OCI-LY3 (cell line): ENCODE measurements at regions not wholly inside any gene's neighbourhood (a gene's known extent, or its start where the extent isn't known, plus 50 kb on each side); places are given as distances from the start of the nearest gene placed in this dataset.
A peak's percentile ranks its signal among the peaks of the same experiment; 100 is the strongest.

ENCODE experiments used
- CTCF ChIP-seq: fragments of 200-600, 300-600 bp; sonication (generic); IDR thresholded peaks from 2 replicates; pipeline ENCODE4 v1.5.1; 2014; ENCODE audit warnings: antibody characterized with exemption, low read length, low read depth
- EZH2phosphoT487 ChIP-seq: fragments of 200-600 bp; shearing (Covaris generic); IDR thresholded peaks from 2 replicates; pipeline ENCODE4 v1.6.1; 2018; ENCODE audit warnings: antibody characterized with exemption, mixed run types, low read depth

- TF ChIP-seq CTCF (peak; percentile 72), EZH2phosphoT487 (no peak)
These were observed 346.8 kb downstream of the CNTN3 start for GRCh38 chr3:74267588-74268184.
